MG63 (cell line): ENCODE measurements at regions not wholly inside any gene's neighbourhood (a gene's known extent, or its start where the extent isn't known, plus 50 kb on each side); places are given as distances from the start of the nearest gene placed in this dataset.
"Not testable (repeated sequence)": the region's sequence is repeated elsewhere in the genome, so short reads cannot be mapped to it uniquely, and the experiment has no call there.

Experiments used
- DNase-seq: peaks from one replicate; pipeline ENCODE4 v3.0.0-alpha.2; 2020
- H3K27me3 ChIP-seq: fragments of 250-450 bp; sonication (Bioruptor Pico); 2 replicates; pipeline ENCODE4 v1.5.1; 2020; ENCODE audit warnings: mild to moderate bottlenecking, moderate library complexity
- H3K36me3 ChIP-seq: fragments of 250-450 bp; sonication (Bioruptor Pico); 2 replicates; pipeline ENCODE4 v1.5.1; 2020; ENCODE audit warnings: mild to moderate bottlenecking, moderate library complexity
- H3K4me3 ChIP-seq: fragments of 250-450 bp; sonication (Bioruptor Pico); 2 replicates; pipeline ENCODE4 v1.5.1; 2020; ENCODE audit warnings: mild to moderate bottlenecking, moderate library complexity
- H3K9me3 ChIP-seq: fragments of 250-450 bp; sonication (Bioruptor Pico); 2 replicates; pipeline ENCODE4 v1.5.1; 2020; ENCODE audit warnings: mild to moderate bottlenecking, moderate library complexity

DNA sequence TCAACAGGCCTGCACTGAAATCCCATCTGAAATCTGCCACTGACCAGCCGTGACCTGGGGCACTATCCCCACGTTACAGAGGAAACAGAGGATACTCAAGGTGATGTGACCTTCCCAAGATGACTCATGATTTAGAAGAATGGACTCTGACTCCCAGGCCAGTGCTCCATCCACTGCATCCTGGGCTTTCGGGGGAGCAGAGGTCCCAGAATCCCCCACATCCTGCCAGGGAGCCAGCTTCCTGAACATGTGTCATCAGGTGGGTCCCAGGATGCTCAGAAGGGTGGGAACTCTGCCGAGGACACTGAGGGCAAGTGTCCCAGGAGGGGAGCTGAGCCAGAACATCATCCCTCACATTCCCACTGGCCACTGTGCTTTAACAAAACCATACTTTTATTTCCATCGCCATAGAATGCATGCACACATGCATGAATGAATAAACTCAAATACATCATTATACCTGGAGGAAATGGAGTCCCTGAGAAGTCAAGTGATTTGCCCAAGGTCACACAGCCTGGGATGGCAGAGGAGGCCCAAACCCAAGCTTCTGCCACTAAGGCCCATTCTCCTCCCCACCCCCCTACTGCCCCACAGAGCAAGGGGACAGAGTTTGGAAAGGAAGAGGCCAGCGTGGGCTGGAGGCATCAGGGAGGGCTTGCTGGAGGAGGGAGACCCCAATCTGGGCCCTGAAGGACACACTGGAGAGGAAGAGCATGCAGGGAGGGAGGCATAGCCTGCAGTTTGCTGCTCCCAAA, 189.4 kb downstream of the MATN1 start:
- Histone ChIP-seq H3K9me3 (no peaks in the 10 kb centered on the region), H3K4me3 (no peak overlapping the region), H3K27me3 (no peaks in the 10 kb centered on the region), H3K36me3 (no peaks in the 10 kb centered on the region)
- DNase-seq: no peak

DNA sequence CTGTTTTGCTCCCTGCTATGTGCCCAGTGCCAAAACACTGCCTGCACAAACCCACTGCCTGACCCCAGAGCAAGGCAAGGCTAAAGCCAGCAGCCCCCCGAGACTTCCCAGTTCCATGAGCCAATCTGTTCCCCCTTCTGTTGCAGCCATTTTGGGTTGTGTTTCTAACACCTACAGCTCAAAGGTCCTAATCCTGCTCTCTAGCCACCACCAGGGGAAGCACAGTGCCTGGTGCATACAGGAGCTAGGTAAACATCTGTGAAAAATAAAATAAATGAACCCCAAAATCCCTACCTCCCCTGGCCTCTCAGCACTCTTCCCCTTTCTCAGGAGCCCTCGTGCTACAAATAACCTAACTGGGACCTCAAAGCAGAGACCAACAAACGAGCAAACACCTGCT, 190.2 kb downstream of the MATN1 start:
- DNase-seq: no peak

DNA sequence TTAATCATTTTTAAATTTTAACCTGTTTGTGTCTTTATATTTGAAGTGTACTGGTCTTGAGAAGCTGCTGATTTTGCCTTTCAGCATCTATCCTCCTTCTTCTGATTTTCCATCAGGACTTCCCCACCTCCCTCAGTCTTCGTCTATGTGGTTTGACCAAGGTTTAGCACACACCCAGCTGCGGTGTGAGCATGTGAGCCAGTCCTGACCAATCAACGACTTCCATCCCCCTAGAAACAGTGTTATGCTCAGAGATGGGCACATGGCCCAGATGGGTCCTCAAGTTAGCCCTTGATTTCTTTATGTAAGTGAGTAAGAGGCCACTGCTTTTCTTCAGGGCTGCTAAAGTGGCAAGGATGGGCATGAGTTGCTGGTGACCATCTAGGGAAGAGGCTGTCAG, 190.8 kb downstream of the MATN1 start:
- Histone ChIP-seq H3K27me3 (no peaks in the 10 kb centered on the region), H3K4me3 (no peak overlapping the region), H3K36me3 (no peaks in the 10 kb centered on the region), H3K9me3 (no peaks in the 10 kb centered on the region)
- no peak for DNase-seq

More for the DNA sequence above, 190.2 kb downstream of the MATN1 start:
- no peak overlapping the region for H3K4me3 ChIP-seq
- no peaks in the 10 kb centered on the region for H3K27me3 ChIP-seq
- H3K9me3 ChIP-seq: no peaks in the 10 kb centered on the region
- no peaks in the 10 kb centered on the region for H3K36me3 ChIP-seq

DNA sequence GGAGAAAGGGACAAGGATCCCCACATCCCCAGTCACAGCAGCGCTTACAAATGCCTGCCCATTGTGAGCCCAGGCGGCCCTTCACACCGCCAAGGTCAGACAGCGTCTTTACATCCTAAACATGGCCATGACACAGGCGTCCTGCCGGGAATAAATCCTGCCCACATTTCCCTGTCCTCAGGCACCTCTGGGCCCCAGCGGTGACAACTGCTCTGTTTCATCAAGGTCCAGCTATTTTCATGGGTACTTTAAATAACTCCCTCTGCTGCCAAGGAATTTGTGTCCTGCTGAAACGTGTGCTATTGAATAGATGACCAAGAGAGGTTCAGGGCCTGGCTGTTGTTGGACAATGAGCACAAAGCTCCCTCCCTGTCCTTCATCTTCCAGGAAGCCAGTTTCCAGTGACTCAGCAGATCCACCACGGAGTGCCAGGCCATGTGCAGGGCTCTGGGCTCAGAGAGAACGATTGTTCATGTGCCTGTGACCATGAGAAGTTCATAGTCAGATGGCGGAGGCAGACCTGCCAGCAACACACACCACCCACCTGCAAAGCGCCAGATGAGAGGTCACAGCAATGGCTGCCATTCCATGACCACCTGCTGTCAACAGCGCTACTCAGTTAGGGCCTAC, 195.8 kb downstream of the MATN1 start:
- Histone ChIP-seq H3K36me3 (no peaks in the 10 kb centered on the region), H3K4me3 (no peak overlapping the region), H3K27me3 (no peaks in the 10 kb centered on the region), H3K9me3 (no peaks in the 10 kb centered on the region)
- peak; percentile 46 for DNase-seq

DNA sequence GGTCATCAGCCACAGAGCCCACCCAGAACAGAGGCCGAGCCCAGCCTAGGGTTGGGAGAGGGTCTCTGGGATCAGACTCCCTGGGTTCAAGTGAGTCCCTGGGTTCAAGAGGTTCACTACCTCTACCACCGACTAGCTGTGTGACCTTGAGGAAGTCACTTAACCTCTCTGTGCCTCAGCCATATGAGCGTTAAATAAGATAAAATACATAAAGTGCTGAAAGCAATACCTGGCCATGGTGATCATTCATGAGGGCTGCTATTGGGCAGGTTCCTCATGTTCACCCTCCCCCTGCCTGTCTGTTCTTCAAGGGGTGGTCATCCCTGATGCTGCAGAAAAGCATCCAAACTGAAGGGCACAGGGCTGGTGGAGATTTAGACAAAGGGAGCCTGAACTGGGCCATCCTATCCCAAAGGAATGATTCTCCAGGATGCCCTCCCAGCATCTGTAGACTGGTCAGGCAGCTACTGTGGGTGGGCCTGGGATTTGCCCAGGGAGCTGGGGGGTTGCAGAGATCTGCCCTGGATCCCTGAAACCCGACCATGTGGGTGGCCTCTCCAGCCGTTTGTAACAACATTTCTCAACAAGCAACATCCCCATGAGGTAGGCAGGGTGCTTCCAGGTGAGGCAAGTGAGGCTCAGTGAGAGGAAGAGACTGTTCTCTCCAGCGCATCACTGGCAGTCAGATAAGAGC, 196.6 kb downstream of the MATN1 start:
- DNase-seq: no peak
- no peaks in the 10 kb centered on the region for H3K9me3 ChIP-seq
- H3K4me3 ChIP-seq: no peak overlapping the region

DNA sequence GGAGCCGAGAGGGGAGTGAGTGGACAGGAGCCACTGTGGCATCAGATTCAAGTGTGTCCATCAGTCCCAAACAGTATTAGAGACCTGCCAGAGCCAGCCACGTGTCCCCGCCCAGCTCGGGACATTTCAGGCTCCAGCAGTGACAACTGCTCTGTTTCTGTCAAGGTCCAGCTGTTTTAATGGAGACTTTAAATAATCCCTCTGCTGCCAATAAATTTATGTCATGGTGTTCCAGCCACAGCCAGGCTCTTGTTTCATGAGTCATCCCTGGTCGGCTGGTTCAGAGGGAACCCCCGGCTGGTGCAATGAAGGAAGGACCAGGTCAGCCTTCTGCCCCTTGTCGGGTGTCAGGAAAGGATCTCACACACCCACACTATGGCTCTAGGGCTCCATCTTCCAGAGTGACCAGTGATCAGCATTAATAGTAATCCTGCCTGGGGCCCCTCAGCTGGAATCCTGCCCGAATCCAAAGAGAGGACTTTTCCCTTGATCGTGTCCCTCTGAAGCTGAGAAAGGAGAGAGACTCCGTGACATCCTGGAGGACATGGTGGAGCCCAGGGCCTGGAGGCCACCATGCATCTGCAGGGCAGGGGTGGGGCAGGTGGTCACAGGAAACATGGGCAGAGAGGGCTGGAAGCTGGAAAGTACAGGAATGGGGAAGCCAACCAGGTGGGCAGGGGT, 197.3 kb downstream of the MATN1 start:
- Histone ChIP-seq H3K27me3 (no peaks in the 10 kb centered on the region), H3K36me3 (no peaks in the 10 kb centered on the region), H3K9me3 (no peaks in the 10 kb centered on the region), H3K4me3 (no peak overlapping the region)
- peak; percentile 88 for DNase-seq

More for the DNA sequence above, 196.6 kb downstream of the MATN1 start:
- H3K27me3 ChIP-seq: no peaks in the 10 kb centered on the region
- no peaks in the 10 kb centered on the region for H3K36me3 ChIP-seq

DNA sequence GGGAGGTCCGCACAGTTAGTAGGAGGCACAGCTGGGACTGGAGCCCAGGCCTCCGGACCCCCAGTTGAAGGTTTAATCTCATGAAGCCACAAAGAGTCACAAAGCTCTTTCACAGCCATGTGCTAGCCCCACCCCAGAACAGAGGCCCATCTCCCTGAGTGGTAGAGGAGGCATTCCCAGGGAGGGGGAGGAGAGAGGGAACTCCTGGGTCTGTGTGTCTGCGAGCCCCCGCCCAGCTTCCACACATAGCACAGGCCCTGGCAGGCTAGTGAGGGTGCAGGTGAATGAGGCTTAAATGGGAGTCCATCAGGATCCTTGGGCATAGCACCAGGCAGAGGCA, 197.8 kb downstream of the MATN1 start:
- H3K9me3 ChIP-seq: no peaks in the 10 kb centered on the region
- no peak for DNase-seq
- no peaks in the 10 kb centered on the region for H3K36me3 ChIP-seq
- H3K4me3 ChIP-seq: no peak overlapping the region
- H3K27me3 ChIP-seq: no peaks in the 10 kb centered on the region

DNA sequence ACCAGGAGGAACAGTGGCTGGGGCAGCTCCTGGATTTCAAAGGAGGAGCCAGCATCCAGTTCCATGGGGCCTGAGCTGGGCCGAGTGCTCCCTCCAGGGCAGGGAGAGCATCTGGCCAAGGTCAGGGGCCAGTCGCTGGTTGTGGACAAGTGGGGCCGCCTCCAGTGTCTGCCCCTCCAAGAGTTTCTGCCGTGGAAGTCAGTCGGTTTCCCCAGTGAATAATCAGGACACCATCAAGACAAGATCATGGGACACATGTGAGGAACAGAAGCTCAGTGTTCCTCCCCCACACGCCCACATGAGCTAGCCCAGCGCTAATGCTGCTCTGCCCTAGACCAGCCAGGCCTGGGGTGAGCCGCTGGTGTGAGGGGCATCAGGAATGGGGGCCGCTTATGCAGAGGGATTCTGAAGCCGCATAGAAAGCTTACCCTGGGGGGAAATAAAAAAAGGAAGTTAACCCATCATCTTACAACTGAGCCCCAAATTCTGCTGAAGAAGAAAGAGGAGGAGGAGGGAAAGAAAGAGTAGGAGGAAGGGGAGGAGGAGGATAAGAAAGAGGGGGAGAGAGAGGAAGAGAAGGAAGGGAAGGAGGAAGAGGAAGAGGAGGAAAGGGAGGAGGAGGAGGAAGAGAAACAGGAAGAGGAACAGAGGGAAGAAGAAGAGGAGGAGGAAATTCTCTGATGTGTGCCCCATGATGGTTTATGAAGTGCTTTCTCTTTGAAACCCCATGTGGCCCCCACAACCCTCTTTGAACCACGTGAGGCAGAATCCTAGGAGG, 198.4 kb downstream of the MATN1 start:
- Histone ChIP-seq H3K9me3 (no peaks in the 10 kb centered on the region), H3K27me3 (no peaks in the 10 kb centered on the region), H3K36me3 (no peaks in the 10 kb centered on the region), H3K4me3 (no peak overlapping the region)
- no peak for DNase-seq

DNA sequence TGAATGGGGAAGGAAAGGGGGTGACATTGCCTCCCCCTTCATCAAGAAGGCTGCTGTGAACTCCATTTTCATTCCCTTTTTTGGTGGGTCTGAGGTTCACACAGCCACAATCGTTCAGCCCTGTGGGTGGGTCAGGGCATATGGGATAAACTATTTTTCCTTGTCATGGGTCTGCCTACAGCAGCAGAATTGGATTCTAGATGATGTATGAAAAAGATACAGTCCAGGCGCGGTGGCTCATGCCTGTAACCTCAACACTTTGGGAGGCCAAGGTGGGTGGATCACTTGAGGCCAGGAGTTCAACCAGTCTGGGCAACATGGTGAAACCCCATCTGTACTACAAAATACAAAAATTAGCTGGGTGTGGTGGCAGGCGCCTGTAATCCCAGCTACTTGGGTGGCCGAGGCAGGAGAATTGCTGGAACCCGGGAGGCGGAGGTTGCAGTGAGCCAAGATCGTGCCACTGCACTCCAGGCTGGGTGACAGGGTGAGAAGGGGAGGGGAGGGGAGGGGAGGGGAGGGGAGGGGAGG, 199.3 kb downstream of the MATN1 start:
- H3K9me3 ChIP-seq, H3K36me3 ChIP-seq, H3K4me3 ChIP-seq, H3K27me3 ChIP-seq: not testable (repeated sequence)
- DNase-seq: peak; percentile 13

DNA sequence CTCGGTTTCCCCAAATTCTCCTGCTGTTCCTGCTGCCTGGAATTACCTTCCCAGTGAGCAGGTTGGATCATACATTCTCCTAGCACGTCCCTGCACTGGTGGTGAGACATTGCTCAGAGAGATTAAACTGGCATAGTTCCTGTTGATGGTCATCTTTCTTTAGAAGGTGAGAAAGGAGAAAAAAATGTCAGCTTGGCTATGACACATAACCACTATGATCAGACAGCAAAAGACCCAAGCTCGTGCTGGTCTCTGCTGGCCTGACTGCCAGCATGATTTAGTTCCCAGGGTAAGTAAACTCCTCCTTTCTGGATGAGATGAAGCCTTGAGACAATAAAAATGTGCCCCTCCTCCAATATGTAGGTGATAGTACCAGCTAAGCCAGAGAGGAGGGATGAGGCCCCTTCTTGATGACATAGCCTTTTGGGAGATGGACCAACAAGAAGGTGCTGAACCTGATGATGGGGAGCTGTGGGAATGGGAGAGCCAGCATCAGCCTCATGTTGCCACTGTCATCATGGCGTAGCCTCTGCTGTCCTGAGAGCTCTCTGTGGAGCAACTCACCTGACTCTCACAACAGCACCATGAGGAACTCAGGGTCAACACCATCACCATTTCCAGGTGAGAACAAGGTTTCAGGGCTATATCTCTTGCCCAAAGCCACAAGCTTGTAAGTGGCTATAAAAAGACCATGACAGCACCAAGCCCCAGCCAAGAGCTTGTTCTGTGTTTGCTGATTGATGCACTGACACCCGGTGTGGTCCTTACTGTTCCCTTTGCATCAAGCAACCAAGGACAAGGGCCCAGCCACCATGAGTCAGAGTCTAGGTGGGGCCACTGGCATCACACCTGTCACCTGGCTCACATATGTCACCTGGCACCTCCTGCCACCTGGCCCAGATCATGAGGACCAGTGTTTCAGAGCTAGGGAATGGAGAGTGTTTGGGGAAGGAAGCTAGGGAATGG, 200.0 kb downstream of the MATN1 start:
- H3K27me3 ChIP-seq: no peaks in the 10 kb centered on the region
- H3K9me3 ChIP-seq: no peaks in the 10 kb centered on the region
- DNase-seq: peak; percentile 85
- no peak overlapping the region for H3K4me3 ChIP-seq
- no peaks in the 10 kb centered on the region for H3K36me3 ChIP-seq

DNA sequence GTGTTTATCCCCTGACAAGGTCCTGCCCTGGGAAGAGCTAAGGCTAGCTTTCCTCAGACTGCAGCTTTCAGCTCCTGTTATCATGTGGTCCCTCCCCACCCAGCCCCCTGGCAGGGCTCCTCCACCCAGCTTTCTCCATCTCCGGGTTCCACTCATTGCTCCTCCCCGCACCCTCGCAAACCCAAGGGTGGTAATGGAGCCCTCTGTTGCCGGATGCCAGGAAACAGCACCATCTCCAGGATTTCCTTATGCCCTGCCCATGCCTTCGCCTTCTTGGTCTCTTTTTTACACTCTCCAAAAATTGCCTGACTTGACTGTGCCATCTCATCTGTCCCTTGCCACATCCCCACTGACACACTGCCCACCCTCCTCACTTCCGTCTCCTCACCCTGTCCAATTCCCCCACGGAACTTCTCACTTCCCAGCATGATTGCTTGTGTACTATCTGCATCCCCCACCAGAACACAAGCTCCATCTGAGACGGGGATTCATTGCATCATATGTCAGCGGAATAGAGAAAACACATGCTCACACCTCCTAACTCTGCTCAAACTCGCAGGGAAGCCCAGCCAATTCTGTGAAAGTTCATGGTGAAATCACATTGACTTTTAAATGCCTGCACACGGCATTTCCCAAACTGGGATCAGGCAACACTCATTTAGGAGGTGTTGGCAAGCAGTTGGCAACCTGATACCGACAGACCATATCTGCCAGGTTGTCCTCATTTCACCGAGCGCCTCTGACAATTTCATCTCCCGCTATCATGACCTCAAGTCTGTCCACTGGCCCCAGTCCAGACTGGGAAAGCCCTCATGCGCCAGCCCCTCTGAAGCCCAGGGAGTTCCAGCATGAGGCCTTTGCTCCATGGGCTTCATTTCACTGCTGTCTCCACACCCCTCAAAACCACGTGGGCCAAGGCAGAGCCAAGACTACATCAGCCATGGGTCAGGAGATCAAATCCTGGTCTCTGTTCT, 201.1 kb downstream of the MATN1 start:
- DNase-seq: peak; percentile 91
- Histone ChIP-seq H3K27me3 (no peaks in the 10 kb centered on the region), H3K4me3 (no peak overlapping the region), H3K9me3 (no peaks in the 10 kb centered on the region), H3K36me3 (no peaks in the 10 kb centered on the region)

DNA sequence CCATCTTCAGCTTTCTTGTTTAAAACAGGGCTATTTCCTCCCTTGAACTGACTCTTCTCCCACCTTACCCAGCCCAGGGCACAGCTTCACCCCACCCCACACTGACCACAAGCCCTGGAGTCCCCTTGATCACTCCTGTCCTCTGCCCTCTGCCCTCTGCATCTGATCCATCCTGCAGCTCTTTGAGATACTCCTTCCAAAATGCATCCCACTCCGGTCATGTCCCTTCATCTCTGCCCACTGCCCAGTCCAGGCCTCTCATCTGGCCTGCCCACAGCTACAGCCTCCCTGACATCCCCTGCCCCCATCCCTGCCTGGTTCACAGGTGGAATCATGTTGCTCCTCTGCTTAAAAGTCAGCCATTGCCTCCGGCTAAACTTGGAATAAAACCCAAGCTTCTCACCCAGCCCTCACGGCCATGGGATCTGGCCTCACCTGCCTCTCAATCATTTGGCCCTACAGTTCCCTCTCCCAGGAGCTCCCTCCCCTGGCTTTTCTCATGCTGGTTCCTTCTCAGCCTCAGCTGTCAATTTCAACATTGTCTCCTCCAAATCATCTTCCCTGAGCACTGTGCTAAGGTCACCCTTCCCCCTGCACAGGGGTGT, 202.0 kb downstream of the MATN1 start:
- no peak for DNase-seq
- H3K36me3 ChIP-seq: no peaks in the 10 kb centered on the region
- H3K27me3 ChIP-seq: no peaks in the 10 kb centered on the region
- no peaks in the 10 kb centered on the region for H3K9me3 ChIP-seq
- H3K4me3 ChIP-seq: no peak overlapping the region

DNA sequence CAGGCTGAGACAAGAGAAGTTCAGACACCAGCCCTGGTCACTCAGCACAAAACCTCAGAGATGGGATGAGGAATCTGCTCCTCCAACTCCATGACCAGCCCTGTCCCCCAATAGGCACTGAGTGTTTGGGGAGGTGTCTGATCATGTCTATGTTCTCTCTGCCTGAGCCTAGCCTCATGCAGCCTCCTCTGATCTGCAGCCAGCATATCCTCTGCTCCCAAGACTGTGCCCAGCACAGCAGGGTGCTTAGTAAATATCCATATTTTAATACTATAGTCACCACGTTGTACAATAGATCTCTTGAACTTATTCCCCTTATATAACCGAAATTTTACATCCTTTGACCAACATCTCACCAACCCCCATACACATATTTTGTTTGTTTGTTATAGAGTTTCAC, 202.9 kb downstream of the MATN1 start:
- H3K36me3 ChIP-seq: no peaks in the 10 kb centered on the region
- no peak overlapping the region for H3K4me3 ChIP-seq
- DNase-seq: peak; percentile 75
- H3K27me3 ChIP-seq: no peaks in the 10 kb centered on the region
- H3K9me3 ChIP-seq: no peaks in the 10 kb centered on the region

DNA sequence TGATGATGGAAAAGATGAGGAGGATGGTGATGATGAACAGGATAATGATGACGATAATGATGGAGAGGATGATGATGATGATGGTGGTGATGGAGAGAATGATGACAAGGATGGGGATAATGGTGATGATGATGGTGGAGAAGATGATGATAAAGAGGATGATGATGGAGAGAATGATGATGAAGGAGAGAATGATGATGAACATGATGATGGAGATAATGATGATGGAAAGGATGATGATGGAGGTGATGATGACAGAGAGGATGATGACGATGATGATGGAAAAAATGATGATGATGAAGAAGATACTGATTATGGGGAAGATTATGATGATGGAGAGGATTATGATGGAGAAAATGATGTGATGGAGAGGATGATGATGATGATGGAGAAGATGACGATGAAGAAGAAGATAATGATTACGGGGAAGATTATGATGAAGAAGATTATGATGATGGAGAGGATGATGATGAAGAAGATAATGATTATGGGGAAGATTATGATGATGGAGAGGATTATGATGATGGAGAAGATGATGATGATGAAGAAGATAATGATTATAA, 204.1 kb downstream of the MATN1 start:
- Histone ChIP-seq H3K4me3 (no peak overlapping the region), H3K9me3 (no peaks in the 10 kb centered on the region), H3K36me3 (no peaks in the 10 kb centered on the region), H3K27me3 (no peaks in the 10 kb centered on the region)
- no peak for DNase-seq
